GM21390 (cell line): ENCODE measurements at regions not wholly inside any gene's neighbourhood (a gene's known extent, or its start where the extent isn't known, plus 50 kb on each side); places are given as distances from the start of the nearest gene placed in this dataset.
"Not testable (repeated sequence)": the region's sequence is repeated elsewhere in the genome, so short reads cannot be mapped to it uniquely, and the experiment has no call there.

Experiments
- ATAC-seq: cut with Tn5 transposase; IDR thresholded peaks from one replicate; pipeline ENCODE4 v1.9.1; 2021; ENCODE audit not compliant: unreplicated experiment

DNA sequence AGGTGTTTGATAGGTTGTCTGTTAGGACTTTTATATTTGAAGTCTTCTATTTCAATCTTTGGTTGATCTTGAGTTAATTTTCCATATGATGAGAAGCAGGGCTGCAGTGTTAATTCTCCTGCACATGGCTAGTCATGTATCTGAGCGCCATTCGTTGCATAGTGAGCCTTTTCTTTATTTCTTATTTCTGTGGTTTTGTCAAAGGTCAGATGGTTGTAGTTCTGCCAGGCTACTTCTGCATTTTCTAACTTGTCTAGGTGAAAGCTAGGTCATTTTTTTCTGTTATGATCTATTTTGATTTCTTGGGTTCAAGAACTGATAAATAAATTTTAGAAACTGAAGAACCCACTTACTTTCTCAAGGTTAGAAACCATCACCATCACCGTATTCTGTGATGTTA, 56.7 kb downstream of the CCDC74A start:
- peak; percentile 18 for ATAC-seq

DNA sequence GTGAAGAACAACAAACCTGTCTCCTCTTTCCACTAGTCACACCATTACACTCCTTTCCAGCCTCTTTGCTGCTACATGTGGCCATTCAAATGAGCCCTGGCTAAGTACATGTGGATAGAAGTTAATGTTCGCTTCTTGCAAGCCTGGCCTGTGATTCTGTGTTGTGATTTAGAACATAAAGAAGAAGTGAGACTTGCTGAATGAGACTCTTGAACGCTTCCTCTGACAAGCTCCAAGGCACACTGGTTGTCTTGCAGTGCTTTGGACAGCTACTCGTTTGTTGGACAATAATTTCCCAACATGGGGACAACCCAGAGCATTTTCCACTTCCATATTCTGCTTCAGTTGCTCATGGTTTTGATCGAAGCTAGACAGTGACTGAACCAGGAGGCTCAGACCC, 57.3 kb downstream of the CCDC74A start:
- ATAC-seq, result peak; percentile 60

DNA sequence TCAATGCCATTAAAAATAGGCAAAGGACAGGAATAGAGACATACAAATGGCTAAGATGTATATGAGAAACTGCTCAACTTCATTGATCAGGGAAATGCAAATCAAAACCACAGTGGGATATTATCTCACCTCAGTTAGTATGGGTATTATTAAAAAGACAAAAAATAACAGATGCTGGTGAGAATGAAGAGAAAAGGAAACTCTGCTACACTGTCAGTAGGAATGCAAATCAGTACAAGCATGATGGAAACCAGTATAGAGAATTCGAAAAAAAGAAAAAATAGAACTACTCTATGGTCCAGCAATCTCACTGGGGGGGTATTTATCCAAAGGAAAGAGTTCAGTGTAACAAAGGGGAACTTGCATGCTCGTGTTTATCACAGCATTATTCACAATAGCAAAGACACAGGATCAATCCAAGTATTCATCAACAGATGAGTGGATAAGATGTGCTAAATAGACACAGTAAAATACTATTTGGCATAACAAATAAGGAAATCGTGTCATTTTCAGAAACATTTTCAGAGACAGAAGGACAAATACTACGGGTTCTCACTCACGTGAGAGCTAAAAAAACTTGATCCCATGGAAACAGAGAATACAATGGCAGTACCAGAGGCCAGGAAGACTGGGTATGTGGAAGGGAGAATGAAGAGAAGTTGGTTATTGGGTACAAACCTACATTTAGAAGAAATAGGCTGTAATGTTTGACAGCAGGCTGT, 60.6 kb downstream of the CCDC74A start:
- ATAC-seq, result peak; percentile 81

DNA sequence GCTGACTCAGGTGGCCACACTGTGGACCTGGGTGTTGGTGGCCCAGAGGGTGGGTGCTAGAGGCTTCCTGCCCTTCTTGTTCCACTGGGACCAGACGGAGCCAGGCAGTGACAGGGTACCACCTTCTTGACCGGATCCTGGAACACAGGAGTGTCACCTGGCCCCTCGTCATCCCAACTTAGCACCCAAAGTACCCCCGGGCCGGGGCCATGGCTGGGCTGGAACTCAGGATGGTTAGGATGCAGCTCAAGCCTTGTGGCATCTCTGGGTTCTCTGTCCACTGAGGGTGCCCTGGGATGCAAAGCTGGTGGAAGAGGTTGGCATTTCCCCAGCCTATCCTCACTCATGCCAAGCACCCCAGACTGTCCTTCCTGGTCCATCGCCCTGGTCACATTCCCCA, 61.4 kb downstream of the CCDC74A start:
- not testable (repeated sequence) for ATAC-seq

DNA sequence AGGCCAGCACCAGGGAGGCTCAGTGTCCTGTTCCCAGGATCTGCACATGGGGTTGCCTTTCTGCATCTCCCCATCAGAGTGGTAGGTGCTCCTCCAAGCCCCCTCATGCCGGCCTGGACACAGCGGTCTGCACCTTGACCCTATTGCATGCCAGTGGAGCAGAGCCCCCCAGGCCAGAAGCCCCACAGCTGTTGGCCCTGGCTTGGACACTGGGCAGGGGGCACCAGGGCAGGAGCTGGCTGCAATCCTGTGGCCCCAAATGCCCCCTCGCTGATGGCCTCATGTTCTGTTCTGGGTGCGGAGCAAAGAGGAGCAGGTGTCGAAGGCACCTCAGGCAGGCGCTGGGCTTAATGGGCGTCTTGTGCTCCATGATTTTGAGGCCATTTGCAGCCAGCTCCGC, 62.7 kb downstream of the CCDC74A start:
- ATAC-seq, result no peak

DNA sequence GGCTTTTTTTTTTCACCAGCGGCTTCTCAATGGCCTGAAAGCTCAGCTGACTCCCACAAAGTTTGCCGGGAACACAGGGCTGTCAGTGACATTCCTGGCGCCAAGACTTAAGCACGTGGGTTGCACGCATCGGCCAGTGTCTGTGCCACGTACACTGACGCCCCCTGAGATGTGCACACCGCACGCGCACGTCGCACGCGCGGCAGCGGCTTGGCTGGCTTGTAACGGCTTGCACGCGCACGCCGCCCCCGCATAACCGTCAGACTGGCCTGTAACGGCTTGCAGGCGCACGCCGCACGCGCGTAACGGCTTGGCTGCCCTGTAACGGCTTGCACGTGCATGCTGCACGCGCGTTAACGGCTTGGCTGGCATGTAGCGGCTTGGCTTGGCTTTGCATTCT, 63.2 kb downstream of the CCDC74A start:
- no peak for ATAC-seq

DNA sequence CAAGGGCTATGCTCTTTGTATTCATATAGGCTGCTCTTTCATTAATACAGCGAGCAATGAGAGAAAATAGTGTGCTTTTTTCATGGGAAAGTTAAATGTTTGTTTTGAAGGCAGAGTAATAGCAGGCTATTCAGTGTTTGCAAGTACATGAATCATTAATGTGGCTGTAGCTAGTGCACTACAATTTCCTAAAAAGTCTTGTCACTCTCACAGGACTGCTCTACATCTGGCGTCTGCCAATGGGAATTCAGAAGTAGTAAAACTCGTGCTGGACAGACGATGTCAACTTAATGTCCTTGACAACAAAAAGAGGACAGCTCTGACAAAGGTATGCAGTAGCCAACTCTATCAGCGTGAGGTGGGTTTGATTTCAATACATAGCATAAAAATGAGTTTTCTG, 68.9 kb downstream of the CCDC74A start:
- ATAC-seq, result not testable (repeated sequence)

DNA sequence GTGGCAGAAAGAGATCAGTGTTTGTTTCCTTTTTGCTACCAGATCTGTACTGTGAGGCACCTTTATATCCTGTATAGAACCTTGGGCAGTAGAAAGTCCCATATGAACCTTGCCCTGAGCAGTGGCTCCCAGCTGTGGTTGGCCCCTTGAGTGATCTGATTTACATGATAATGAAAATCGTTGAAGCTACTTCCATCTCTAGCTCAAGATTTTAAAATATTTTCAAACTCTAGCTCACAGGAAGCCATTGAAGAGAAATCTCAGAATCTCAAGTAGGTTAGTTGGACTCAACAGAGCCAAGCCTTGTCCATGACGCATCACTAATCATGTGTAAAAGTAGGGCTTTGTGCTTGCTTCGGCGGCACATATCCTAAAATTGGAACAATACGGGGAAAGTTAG, 74.8 kb downstream of the CCDC74A start:
- not testable (repeated sequence) for ATAC-seq

DNA sequence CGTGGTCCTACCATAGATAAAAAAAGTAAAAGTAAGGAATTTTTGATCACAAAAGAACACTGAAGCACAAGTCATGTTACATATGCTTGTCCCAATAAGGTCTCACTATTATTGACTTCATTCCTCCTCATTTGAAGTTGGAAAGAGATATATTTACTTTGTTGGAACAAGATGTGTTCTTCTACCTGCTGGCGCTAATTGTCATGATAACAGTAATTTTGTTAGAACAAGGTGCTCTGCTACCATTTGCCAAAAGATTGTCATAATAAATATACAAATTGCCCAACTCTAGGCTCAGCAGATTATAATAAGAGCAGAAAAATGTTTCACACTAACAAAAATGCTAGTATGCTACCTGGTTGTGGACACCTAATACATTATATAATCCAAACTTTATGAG, 77.0 kb downstream of the CCDC74A start:
- not testable (repeated sequence) for ATAC-seq

DNA sequence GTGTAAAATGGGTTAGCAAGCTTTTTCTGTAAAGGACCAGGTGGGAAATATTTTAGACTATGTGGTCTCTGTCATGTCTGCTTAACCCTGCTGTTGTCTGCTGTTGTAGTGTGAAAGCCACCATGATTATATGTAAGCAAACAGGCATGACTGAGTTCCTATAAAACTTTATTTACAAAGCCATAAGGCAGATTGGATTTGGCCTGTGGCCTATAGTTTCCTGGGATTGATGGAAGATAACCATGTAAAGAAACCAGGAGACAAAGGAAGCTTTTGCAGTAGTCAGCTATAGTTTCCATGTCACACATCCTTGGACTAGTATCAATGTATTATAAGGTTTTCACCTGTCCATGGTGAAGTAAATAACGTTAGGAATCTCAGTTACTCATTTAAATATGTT, 78.7 kb downstream of the CCDC74A start:
- not testable (repeated sequence) for ATAC-seq

DNA sequence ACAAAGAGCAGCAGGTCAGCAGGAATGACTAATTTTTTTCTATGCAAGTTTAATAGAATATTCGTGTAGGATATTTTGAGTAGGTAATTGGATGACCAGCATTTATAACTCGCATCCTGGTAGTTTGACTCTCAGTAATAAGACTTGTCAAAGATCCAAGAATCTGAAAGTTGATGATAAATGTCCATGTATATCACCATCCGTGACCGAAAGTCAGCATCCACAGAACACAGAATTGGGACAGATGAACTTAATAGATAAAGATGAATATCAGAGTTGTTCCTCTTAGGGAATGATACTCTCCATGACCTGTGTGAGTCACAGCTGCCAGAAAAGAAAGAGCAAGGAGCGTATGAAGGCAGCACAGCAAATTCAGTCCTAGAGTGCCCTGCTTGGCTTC, 79.4 kb downstream of the CCDC74A start:
- not testable (repeated sequence) for ATAC-seq

DNA sequence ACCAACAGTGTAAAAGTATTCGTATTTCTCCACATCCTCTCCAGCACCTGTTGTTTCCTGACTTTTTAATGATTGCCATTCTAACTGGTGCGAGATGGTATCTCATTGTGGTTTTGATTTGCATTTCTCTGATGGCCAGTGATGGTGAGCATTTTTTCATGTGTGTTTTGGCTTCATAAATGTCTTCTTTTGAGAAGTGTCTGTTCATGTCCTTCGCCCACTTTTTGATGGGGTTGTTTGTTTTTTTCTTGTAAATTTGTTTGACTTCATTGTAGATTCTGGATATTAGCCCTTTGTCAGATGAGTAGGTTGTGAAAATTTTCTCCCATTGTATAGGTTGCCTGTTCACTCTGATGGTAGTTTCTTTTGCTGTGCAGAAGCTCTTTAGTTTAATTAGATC, 86.9 kb downstream of the CCDC74A start:
- ATAC-seq, result not testable (repeated sequence)

DNA sequence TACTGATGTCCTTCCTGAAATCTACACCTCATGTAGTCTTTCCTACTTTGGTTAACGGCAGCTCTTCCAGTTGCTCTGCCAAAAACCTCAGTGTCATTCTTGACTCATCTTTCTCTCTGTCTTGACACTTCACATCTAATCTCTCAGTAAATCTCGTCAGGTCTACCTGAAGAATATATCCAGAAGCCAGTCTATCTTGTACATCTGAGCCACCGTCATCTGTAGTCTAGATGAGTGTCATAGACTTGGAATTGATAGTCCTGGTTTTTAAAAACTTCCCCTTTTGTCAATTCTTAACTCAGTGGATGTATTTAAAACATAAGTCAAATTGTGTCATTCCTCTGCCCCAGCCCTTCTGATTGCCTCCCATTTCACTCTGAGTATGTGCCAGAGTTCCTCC, 90.6 kb downstream of the CCDC74A start:
- not testable (repeated sequence) for ATAC-seq

DNA sequence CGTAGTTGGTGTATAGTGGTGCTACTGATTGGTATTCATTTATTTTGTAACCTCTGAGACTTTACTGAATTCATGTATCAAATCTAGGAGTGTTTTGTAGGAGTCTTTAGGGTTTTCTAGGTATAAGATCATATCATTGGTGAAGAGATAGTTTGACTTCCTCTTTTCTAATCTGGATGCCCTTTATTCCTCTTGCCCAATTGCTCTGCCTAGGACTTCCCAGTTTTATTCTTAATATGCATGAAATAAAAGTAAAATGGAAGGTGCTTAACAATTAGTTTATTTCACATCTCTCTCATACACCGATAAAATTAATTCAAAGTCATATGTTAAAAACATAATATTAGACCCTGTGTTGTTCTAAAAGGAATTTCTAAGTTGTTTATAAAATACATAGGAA, 95.2 kb downstream of the CCDC74A start:
- not testable (repeated sequence) for ATAC-seq

DNA sequence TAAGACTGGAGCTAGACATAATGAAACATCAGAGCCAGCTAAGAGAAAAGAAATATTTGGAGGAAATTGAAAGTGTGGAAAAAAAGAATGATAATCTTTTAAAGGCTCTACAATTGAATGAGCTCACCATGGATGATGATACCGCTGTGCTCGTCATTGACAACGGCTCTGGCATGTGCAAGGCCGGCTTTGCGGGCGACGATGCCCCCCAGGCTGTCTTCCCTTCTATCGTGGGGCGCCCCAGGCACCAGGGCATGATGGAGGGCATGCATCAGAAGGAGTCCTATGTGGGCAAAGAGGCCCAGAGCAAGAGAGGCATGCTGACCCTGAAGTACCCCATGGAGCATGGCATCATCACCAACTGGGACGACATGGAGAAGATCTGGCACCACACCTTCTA, 98.3 kb downstream of the CCDC74A start:
- ATAC-seq, result not testable (repeated sequence)

DNA sequence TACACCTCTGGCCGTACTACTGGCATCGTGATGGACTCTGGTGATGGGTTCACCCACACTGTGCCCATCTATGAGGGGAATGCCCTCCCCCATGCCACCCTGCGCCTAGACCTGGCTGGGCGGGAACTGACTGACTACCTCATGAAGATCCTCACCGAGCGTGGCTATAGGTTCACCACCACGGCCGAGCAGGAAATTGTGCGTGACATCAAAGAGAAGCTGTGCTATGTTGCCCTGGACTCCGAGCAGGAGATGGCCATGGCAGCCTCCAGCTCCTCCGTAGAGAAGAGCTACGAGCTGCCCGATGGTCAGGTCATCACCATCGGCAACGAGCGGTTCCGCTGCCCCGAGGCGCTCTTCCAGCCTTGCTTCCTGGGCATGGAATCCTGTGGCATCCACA, 98.9 kb downstream of the CCDC74A start:
- not testable (repeated sequence) for ATAC-seq

DNA sequence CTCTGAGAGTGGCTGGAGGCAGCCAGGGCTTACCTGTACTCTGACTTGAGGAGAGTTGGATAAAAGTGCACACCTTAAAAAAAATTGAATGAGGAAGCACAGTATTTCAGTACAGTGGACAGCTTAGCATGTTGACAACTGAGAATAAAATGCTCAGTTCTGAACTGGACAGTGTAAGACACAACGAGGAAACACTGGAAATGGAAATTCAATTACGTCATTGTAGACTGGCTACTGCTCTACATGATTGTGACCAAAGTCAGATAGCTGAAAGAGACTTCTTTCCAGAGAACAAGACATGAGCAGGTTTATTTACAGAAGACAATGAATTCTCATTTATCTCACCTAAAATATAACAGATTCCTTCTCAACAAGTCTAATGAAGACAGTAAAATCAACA, 100.1 kb downstream of the CCDC74A start:
- ATAC-seq, result not testable (repeated sequence)

DNA sequence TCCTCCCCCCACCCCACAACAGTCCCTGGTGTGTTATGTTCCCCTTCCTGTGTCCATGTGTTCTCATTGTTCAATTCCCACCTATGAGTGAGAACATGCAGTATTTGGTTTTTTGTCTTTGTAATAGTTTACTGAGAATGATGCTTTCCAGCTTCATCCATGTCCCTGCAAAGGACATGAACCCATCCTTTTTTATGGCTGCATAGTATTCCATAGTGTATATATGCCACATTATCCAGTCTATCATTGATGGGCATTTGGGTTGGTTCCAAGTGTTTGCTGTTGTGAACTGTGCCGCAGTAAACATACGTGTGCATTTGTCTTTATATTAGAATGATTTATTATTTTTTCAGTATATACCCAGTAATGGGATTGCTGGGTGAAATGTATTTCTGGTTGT, 104.0 kb downstream of the CCDC74A start:
- not testable (repeated sequence) for ATAC-seq

DNA sequence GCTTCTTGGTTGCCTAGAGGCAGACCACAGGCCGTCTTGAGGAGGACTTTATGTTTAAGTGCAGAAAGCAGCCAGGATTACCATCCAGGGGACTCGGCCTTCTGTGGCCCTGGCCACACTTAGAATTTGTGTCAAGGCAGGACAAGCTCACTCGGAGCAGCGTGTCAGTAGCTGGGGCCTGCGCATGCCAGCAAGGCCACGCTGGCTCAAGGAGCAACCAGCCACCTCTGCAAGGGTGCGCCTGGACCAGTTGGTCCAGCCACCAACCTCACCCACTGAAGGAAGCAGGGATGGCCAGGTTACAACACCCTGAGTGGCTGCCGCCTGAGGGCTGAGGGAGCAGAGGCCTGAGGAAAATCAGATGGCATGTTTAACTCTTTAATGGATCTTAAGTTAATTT, 105.7 kb downstream of the CCDC74A start:
- ATAC-seq, result not testable (repeated sequence)

DNA sequence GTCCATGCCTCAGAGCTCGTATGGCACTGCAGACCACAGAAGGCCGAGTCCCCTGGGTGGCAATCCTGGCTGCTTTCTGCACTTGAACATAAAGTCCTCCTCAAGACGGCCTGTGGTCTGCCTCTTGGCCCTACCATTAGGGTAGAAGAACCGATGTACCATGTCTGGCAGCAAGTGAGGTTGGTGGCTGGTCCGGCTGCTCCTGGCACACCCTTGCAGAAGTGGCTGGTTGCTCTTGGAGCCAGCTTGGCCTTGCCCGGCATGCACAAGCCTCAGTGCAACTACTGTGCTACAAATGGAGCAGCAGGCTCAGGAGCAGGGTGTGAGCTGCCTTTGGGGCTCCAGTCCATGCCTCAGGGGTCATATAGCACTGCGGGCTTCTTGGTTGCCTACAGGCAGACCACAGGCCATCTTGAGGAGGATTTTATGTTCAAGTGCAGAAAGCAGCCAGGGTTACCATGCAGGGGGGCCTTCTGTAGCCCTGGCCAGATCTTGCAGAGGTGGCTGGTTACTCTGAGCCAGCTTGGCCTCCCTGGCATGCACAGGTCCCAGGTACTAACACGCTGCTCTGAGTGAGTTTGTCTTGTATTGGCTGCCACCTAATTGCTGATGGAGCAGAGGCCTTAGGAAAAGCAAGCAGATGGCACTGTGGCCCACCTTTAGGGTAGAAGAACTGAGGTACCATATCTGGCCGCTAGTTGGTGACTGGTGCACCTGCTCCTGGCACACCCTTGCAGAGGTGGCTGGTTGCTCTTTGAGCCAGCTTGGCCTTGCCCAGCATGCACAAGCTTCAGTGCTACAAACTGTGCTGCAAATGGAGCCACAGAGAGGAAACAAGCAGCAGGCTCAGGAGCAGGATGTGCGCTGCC, 106.4 kb downstream of the CCDC74A start:
- ATAC-seq, result not testable (repeated sequence)

DNA sequence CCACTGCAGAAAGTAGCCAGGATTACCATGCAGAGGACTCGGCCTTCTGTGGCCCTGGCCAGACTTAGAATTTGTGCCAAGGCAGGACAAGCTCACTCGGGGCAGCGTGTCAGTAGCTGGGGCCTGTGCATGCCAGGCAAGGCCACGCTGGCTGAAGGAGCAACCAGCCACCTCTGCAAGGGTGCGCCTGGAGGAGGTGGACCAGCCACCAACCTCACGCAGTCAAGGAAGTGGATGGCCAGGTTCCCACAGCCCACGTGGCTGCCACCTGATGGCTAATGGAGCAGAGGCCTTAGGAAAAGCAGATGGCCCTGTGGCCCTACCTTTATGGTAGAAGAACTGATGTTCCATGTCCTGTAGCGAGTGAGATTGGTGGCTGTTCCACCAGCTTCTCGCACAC, 107.9 kb downstream of the CCDC74A start:
- no peak for ATAC-seq

DNA sequence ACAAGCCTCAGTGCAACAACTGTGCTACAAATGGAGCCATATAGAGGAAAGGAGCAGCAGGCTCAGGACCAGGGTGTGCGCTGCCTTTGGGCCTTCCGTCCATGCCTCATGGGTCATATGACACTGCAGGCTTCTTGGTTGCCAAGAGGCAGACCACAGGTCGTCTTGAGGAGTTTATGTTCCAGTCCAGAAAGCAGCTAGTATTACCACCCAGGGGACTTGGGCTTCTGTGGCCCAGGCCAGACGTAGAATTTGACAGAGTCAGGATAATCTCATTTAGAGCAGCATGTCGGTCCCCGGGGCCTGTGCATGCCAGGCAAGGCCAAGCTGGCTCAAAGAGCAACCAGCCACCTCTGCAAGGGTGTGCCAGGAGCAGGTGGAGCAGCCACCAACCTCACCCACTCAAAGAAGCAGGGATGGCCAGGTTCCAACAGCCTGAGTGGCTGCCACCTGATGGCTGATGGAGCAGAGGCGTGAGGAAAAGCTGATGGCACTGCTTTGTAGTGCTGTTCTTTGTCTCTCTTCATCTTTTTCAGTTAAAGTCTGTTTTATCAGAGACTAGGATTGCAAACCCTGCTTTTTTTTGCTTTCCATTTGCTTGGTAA, 109.1 kb downstream of the CCDC74A start:
- ATAC-seq, result not testable (repeated sequence)
